ENCODE measurements at regions not wholly inside any gene's neighbourhood (a gene's known extent, or its start where the extent isn't known, plus 50 kb on each side); places are given as distances from the start of the nearest gene placed in this dataset.

DNA sequence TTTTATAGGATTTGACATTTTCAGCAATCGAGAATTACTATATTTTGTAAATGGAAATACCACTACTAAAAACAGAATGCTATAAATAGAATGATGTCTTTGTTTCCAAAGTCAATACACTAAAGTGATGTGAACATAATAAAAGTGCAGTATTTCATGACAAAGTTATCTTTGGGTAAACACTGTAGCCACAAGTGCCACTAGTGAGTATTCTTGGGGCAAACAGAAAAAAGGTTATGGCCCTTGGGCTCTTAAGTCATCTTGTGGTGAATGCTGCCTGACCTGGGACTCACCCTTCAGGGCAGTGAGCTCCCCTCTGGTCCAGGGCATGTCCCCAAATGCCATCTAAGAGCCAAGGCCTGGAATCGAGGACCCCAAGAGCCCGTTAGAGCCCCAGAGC, 99.2 kb upstream of the KYNU start:
- Histone ChIP-seq H3K36me3 (ENCODE audit: control insufficient read depth in 1 of 2, insufficient read depth in 2 of 2, low read length in 1 of 2) (no peaks in the 10 kb centered on the region), H3K9me3 (ENCODE audit: control insufficient read depth, low read length) (no peaks in the 10 kb centered on the region), H3K4me3 (ENCODE audit: low read length in 2 of 2) (no peak overlapping the region), H3K4me1 (ENCODE audit: control insufficient read depth in 1 of 2, insufficient read depth in 2 of 2, low read length in 2 of 2) (no peaks in the 10 kb centered on the region), H3K27ac (ENCODE audit: low read depth in 1 of 2, low read length in 2 of 2) (no peak overlapping the region), H3K27me3 (ENCODE audit: control insufficient read depth in 1 of 2, insufficient read depth in 2 of 2, low read length in 1 of 2) (no peaks in the 10 kb centered on the region)
- DNase-seq (peak in 1 of 2 donors; percentile 51), ATAC-seq (ENCODE audit: low FRiP score) (no peak)
- WGBS, 2 donors, result 19 to 38% methylated on average over 3 of the region's 3 CpGs
- intact Hi-C loops (cut with DNase I), result no loop called here

DNA sequence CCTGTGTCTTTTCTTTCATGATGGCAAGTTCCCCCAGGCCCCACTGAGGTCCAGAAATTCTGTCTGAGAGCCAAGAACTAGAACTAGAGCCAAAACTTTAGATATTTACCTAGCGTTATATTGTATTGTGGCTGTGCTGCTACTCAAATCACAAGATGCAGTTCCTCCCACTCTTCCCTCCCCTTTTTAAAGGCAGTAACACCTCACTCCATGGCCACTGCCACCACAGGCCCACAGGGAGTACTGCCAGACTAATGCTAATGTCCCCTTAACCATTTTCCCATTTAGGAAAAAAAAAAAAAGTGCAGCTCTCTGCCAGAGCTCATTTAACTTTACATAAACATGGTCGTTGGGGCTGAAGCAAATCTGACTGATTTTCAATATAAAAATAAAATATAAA, 99.7 kb upstream of the KYNU start:
- Histone ChIP-seq H3K4me1 (ENCODE audit: control insufficient read depth in 1 of 2, insufficient read depth in 2 of 2, low read length in 2 of 2) (no peaks in the 10 kb centered on the region), H3K36me3 (ENCODE audit: control insufficient read depth in 1 of 2, insufficient read depth in 2 of 2, low read length in 1 of 2) (no peaks in the 10 kb centered on the region), H3K27ac (ENCODE audit: low read depth in 1 of 2, low read length in 2 of 2) (no peak overlapping the region), H3K27me3 (ENCODE audit: control insufficient read depth in 1 of 2, insufficient read depth in 2 of 2, low read length in 1 of 2) (no peaks in the 10 kb centered on the region), H3K4me3 (ENCODE audit: low read length in 2 of 2) (no peak overlapping the region), H3K9me3 (ENCODE audit: control insufficient read depth, low read length) (no peaks in the 10 kb centered on the region)
- intact Hi-C loops (cut with DNase I), result no loop called here
- 16 to 31% methylated on average over 2 of the region's 2 CpGs for WGBS, 2 donors
- no peak for DNase-seq
- ATAC-seq (ENCODE audit: low FRiP score), result no peak

DNA sequence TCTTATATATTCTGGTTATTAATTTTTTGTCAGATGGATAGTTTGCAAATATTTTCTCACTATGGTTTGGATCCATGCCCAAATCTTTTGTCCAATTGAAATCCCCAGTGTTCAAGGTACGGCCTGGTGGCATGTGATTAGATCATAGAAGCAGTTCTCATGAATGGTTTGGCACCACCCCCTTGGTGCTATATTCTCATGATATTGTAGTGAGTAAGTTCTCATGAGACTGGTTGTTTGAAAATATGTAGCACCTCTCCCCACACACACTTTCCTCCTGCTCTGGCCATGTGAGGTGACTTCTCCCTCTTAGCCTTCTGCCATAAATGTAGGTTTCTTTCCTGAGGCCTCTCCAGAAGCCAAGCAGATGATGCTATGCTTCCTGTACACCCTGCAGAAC, 107.7 kb upstream of the KYNU start:
- H3K36me3 ChIP-seq (ENCODE audit: control insufficient read depth in 1 of 2, insufficient read depth in 2 of 2, low read length in 1 of 2), result no peaks in the 10 kb centered on the region
- ATAC-seq (ENCODE audit: low FRiP score), result no peak
- no peak overlapping the region for H3K4me3 ChIP-seq (ENCODE audit: low read length in 2 of 2)
- no peaks in the 10 kb centered on the region for H3K27me3 ChIP-seq (ENCODE audit: control insufficient read depth in 1 of 2, insufficient read depth in 2 of 2, low read length in 1 of 2)
- 72 to 82% methylated on average over 1 of the region's 1 CpG for WGBS, 2 donors
- intact Hi-C loops (cut with DNase I), result no loop called here
- no peaks in the 10 kb centered on the region for H3K4me1 ChIP-seq (ENCODE audit: control insufficient read depth in 1 of 2, insufficient read depth in 2 of 2, low read length in 2 of 2)
- no peak overlapping the region for H3K27ac ChIP-seq (ENCODE audit: low read depth in 1 of 2, low read length in 2 of 2)
- no peak for DNase-seq
- H3K9me3 ChIP-seq (ENCODE audit: control insufficient read depth, low read length), result peaks cover 9% of the 10 kb centered on the region

DNA sequence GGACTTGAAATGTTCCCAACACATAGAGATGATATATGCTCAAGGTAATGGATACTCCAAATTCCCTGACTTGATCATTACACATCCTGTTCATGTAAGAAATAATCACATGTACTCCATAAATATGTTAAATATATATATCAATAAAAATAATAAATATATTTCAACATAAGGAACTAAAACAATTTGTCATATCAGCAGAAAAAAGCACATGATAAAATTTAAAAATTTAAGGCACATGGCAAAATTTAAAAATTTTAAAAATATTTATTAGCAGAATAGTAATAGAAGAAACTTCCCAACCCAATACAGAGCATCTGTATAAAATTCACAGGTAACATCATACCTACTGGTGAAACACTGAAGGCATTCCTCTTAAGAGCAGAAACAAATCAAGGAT, 109.6 kb upstream of the KYNU start:
- intact Hi-C loops (cut with DNase I), result no loop called here
- H3K4me3 ChIP-seq (ENCODE audit: low read length in 2 of 2), result no peak overlapping the region

DNA sequence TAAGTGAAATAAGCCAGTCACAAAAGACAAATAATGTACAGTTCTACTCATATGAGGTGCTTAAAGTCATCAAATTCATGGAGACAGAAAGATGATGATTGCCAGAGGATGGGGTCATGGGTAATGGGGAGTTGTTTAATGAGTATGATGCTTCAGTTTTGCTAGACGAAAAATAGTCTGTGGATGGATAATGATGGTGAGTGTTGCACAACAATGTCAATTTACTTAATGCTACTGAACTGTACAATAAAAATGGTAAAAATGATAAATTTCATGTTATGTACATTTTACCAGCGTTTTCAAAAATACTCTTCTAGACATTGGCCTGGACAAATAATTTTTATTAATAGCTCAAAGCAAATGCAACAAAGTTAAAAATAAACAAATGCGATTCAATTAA, 118.5 kb upstream of the KYNU start:
- no peaks in the 10 kb centered on the region for H3K27me3 ChIP-seq (ENCODE audit: control insufficient read depth in 1 of 2, insufficient read depth in 2 of 2, low read length in 1 of 2)

More for the DNA sequence above, 109.6 kb upstream of the KYNU start:
- Histone ChIP-seq H3K9me3 (ENCODE audit: control insufficient read depth, low read length) (peaks cover 9% of the 10 kb centered on the region), H3K36me3 (ENCODE audit: control insufficient read depth in 1 of 2, insufficient read depth in 2 of 2, low read length in 1 of 2) (no peaks in the 10 kb centered on the region), H3K27me3 (ENCODE audit: control insufficient read depth in 1 of 2, insufficient read depth in 2 of 2, low read length in 1 of 2) (no peaks in the 10 kb centered on the region), H3K27ac (ENCODE audit: low read depth in 1 of 2, low read length in 2 of 2) (no peak overlapping the region), H3K4me1 (ENCODE audit: control insufficient read depth in 1 of 2, insufficient read depth in 2 of 2, low read length in 2 of 2) (no peaks in the 10 kb centered on the region)
- ATAC-seq (ENCODE audit: low FRiP score), result no peak
- no peak for DNase-seq

DNA sequence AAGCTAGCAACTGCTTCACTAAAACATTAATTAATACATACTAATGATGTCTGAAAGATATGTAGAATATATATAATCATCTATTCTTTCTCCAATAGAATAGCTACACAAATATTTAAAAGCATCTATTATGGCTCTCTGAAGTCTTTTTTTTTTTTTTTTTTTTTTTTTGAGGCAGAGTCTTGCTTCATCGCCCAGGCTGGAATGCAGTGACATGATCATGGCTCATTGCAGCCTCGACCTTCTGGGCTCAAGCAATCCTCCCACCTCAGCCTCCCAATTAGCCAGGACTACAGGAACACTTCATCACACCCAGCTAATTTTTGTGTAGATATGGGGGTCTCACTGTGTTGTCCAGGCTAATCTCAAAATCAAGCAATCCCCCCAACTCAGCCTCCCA, 120.4 kb upstream of the KYNU start:
- ATAC-seq (ENCODE audit: low FRiP score) (no peak), DNase-seq (no peak)
- Histone ChIP-seq H3K4me3 (ENCODE audit: low read length in 2 of 2) (no peak overlapping the region), H3K4me1 (ENCODE audit: control insufficient read depth in 1 of 2, insufficient read depth in 2 of 2, low read length in 2 of 2) (no peaks in the 10 kb centered on the region), H3K27me3 (ENCODE audit: control insufficient read depth in 1 of 2, insufficient read depth in 2 of 2, low read length in 1 of 2) (no peaks in the 10 kb centered on the region), H3K9me3 (ENCODE audit: control insufficient read depth, low read length) (no peaks in the 10 kb centered on the region), H3K36me3 (ENCODE audit: control insufficient read depth in 1 of 2, insufficient read depth in 2 of 2, low read length in 1 of 2) (no peaks in the 10 kb centered on the region), H3K27ac (ENCODE audit: low read depth in 1 of 2, low read length in 2 of 2) (no peak overlapping the region)
- intact Hi-C loops (cut with DNase I), result no loop called here
- WGBS, 2 donors, result 39 to 64% methylated on average over 2 of the region's 2 CpGs

More for the DNA sequence above, 118.5 kb upstream of the KYNU start:
- H3K27ac ChIP-seq (ENCODE audit: low read depth in 1 of 2, low read length in 2 of 2), result no peak overlapping the region
- no peaks in the 10 kb centered on the region for H3K4me1 ChIP-seq (ENCODE audit: control insufficient read depth in 1 of 2, insufficient read depth in 2 of 2, low read length in 2 of 2)
- intact Hi-C loops (cut with DNase I), result no loop called here
- no peaks in the 10 kb centered on the region for H3K36me3 ChIP-seq (ENCODE audit: control insufficient read depth in 1 of 2, insufficient read depth in 2 of 2, low read length in 1 of 2)
- no peak for ATAC-seq (ENCODE audit: low FRiP score)
- DNase-seq, result no peak
- H3K4me3 ChIP-seq (ENCODE audit: low read length in 2 of 2), result no peak overlapping the region
- 64 to 73% methylated on average over 3 of the region's 3 CpGs for WGBS, 2 donors
- H3K9me3 ChIP-seq (ENCODE audit: control insufficient read depth, low read length), result no peaks in the 10 kb centered on the region

DNA sequence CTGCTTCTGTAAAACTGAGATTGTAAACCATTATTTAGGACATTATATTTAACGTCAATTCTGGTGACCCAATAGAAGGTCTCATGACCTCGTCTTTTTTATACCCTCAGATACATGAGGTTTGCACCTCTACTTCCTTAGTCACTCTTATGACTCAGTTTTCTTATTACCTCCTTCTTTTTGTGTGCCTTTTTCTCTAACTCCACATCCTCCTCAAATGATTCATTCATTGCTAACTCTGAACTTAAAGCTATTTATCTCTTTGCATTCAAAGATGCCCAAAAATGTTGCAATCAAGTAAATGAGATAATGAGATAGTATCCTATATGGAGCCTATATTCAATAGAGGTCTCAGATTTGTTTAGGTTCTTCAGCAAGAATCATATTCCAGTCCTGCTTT, 121.0 kb upstream of the KYNU start:
- 62 to 82% methylated on average over 2 of the region's 2 CpGs for WGBS, 2 donors
- H3K27me3 ChIP-seq (ENCODE audit: control insufficient read depth in 1 of 2, insufficient read depth in 2 of 2, low read length in 1 of 2), result no peaks in the 10 kb centered on the region
- intact Hi-C loops (cut with DNase I), result no loop called here
- no peaks in the 10 kb centered on the region for H3K9me3 ChIP-seq (ENCODE audit: control insufficient read depth, low read length)
- no peaks in the 10 kb centered on the region for H3K36me3 ChIP-seq (ENCODE audit: control insufficient read depth in 1 of 2, insufficient read depth in 2 of 2, low read length in 1 of 2)
- DNase-seq (no peak), ATAC-seq (ENCODE audit: low FRiP score) (no peak)
- no peak overlapping the region for H3K4me3 ChIP-seq (ENCODE audit: low read length in 2 of 2)
- no peaks in the 10 kb centered on the region for H3K4me1 ChIP-seq (ENCODE audit: control insufficient read depth in 1 of 2, insufficient read depth in 2 of 2, low read length in 2 of 2)
- no peak overlapping the region for H3K27ac ChIP-seq (ENCODE audit: low read depth in 1 of 2, low read length in 2 of 2)

DNA sequence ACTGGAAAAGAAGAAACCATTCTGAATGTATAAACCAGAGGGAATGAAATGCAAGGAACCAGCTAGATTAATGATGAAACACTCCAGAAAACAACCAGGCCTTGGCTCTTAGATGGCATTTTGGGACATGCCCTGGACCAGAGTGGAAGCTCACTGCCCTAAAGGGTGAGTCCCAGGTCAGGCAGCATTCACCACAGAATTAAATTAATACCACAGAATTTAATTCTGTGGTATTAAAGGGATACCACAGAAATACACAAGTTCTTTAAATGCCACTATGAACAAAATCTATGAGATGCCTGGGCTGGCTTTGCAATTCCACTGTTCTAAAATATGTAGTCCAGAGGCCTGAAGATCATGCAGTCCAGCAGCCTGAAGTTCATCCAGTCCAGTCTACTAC, 122.3 kb upstream of the KYNU start:
- no peak for DNase-seq

DNA sequence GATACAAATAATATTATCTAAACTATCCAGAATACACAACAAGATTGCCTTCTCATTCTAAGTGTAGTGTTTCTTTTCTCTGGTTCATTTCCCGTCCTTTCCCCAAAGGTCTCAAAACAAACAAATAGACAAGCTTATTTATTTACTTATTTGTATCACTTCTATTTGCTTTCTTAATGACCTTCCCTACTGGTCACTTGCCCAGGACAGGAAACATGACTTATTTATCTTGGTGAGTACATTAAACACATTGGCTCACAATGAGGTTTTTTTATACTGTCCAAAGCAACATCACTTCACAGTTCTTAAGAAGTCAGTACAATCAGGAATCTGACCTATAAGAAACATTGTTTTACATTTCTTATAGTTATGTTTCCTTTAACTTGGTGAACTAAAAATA, 123.3 kb upstream of the KYNU start:
- Histone ChIP-seq H3K9me3 (ENCODE audit: control insufficient read depth, low read length) (no peaks in the 10 kb centered on the region), H3K4me3 (ENCODE audit: low read length in 2 of 2) (no peak overlapping the region), H3K36me3 (ENCODE audit: control insufficient read depth in 1 of 2, insufficient read depth in 2 of 2, low read length in 1 of 2) (no peaks in the 10 kb centered on the region), H3K27me3 (ENCODE audit: control insufficient read depth in 1 of 2, insufficient read depth in 2 of 2, low read length in 1 of 2) (no peaks in the 10 kb centered on the region), H3K4me1 (ENCODE audit: control insufficient read depth in 1 of 2, insufficient read depth in 2 of 2, low read length in 2 of 2) (no peaks in the 10 kb centered on the region), H3K27ac (ENCODE audit: low read depth in 1 of 2, low read length in 2 of 2) (no peak overlapping the region)
- no peak for ATAC-seq (ENCODE audit: low FRiP score)
- no peak for DNase-seq
- 37 to 46% methylated on average over 1 of the region's 1 CpG for WGBS, 2 donors
- intact Hi-C loops (cut with DNase I), result no loop called here

More for the DNA sequence above, 122.3 kb upstream of the KYNU start:
- Histone ChIP-seq H3K27me3 (ENCODE audit: control insufficient read depth in 1 of 2, insufficient read depth in 2 of 2, low read length in 1 of 2) (no peaks in the 10 kb centered on the region), H3K4me3 (ENCODE audit: low read length in 2 of 2) (no peak overlapping the region), H3K9me3 (ENCODE audit: control insufficient read depth, low read length) (no peaks in the 10 kb centered on the region), H3K4me1 (ENCODE audit: control insufficient read depth in 1 of 2, insufficient read depth in 2 of 2, low read length in 2 of 2) (no peaks in the 10 kb centered on the region), H3K36me3 (ENCODE audit: control insufficient read depth in 1 of 2, insufficient read depth in 2 of 2, low read length in 1 of 2) (no peaks in the 10 kb centered on the region), H3K27ac (ENCODE audit: low read depth in 1 of 2, low read length in 2 of 2) (no peak overlapping the region)
- no peak for ATAC-seq (ENCODE audit: low FRiP score)
- intact Hi-C loops (cut with DNase I), result no loop called here

Data from aorta (tissue), 5 donors.